Nucleus accumbens (tissue), 56 donors: ENCODE measurements at regions not wholly inside any gene's neighbourhood (a gene's known extent, or its start where the extent isn't known, plus 50 kb on each side); places are given as distances from the start of the nearest gene placed in this dataset.

Experiments
- DNase-seq, 56 donors: peaks; one replicate each; lab custom pipeline; 2025; lab: John Stamatoyannopoulos, UW

- DNase-seq, result no peak
Observed at GRCh38 chr5:28226407-28226806, 1188.0 kb upstream of the CDH9 start.

- DNase-seq, result no peak
Observed at GRCh38 chr5:28219539-28219938, 1181.2 kb upstream of the CDH9 start.

GRCh38 chr5:28217695-28218094, 1179.3 kb upstream of the CDH9 start:
- no peak for DNase-seq

- DNase-seq, result no peak
Observed at GRCh38 chr5:28216939-28217360, 1178.6 kb upstream of the CDH9 start.

GRCh38 chr5:28215091-28215490, 1176.7 kb upstream of the CDH9 start:
- no peak for DNase-seq

GRCh38 chr5:28214292-28214691, 1175.9 kb upstream of the CDH9 start:
- DNase-seq, result no peak

- DNase-seq, result no peak
Observed at GRCh38 chr5:28208356-28208755, 1170.0 kb upstream of the CDH9 start.

GRCh38 chr5:28190011-28190410, 1151.6 kb upstream of the CDH9 start:
- no peak for DNase-seq

GRCh38 chr5:28174691-28175090, 1136.3 kb upstream of the CDH9 start:
- DNase-seq, result no peak

- DNase-seq, result peak in 2 of 56 donors; percentile 3 to 11
Observed at GRCh38 chr5:28165096-28165495, 1126.7 kb upstream of the CDH9 start.

GRCh38 chr5:28164568-28164967, 1126.2 kb upstream of the CDH9 start:
- no peak for DNase-seq

- DNase-seq, result no peak
Observed at GRCh38 chr5:28156981-28157380, 1118.6 kb upstream of the CDH9 start.

- no peak for DNase-seq
Observed at GRCh38 chr5:28143519-28143918, 1105.1 kb upstream of the CDH9 start.

GRCh38 chr5:28132151-28132550, 1093.8 kb upstream of the CDH9 start:
- no peak for DNase-seq

GRCh38 chr5:28117691-28118090, 1079.3 kb upstream of the CDH9 start:
- no peak for DNase-seq

- no peak for DNase-seq
Observed at GRCh38 chr5:28117273-28117672, 1078.9 kb upstream of the CDH9 start.

GRCh38 chr5:28110781-28111180, 1072.4 kb upstream of the CDH9 start:
- no peak for DNase-seq

GRCh38 chr5:28104080-28104479, 1065.7 kb upstream of the CDH9 start:
- DNase-seq, result no peak

- DNase-seq, result no peak
Observed at GRCh38 chr5:28084069-28084468, 1045.7 kb upstream of the CDH9 start.

GRCh38 chr5:28082610-28083009, 1044.2 kb upstream of the CDH9 start:
- DNase-seq, result no peak

- no peak for DNase-seq
Observed at GRCh38 chr5:28077291-28078240, 1039.2 kb upstream of the CDH9 start.

- DNase-seq, result no peak
Observed at GRCh38 chr5:28066856-28067255, 1028.5 kb upstream of the CDH9 start.
